ENCODE measurements at regions not wholly inside any gene's neighbourhood (a gene's known extent, or its start where the extent isn't known, plus 50 kb on each side); places are given as distances from the start of the nearest gene placed in this dataset.

- in situ Hi-C loops (cut with HindIII; ENCODE audit: low pct_unique_long_range_greater_than_20kb, low sequenced_read_pairs): no loop called here
- Histone ChIP-seq H3K4me1 (ENCODE audit: control insufficient read depth, insufficient read depth, low read length) (no peaks in the 10 kb centered on the region), H3K27me3 (ENCODE audit: control insufficient read depth, insufficient read depth, low read length) (no peaks in the 10 kb centered on the region), H3K27ac (ENCODE audit: low read length) (no peak overlapping the region), H3K36me3 (ENCODE audit: control insufficient read depth, insufficient read depth, low read length) (no peaks in the 10 kb centered on the region), H3K9me3 (ENCODE audit: control insufficient read depth, insufficient read depth, low read depth, low read length) (peaks cover 7% of the 10 kb centered on the region), H3K4me3 (ENCODE audit: low read depth in 2 of 2, low read length in 2 of 2) (no peak overlapping the region)
- TF ChIP-seq POLR2AphosphoS5 (IDR thresholded peaks at IDR 0.05; ENCODE audit: low read depth, low read length): no peak
- TF ChIP-seq CTCF (IDR thresholded peaks at IDR 0.05): no peak
- no peak for TF ChIP-seq TCF7L2 (IDR thresholded peaks at IDR 0.05; ENCODE audit: low read depth, low read length)
- TF ChIP-seq SIN3A (IDR thresholded peaks at IDR 0.05; ENCODE audit: borderline replicate concordance, insufficient read depth, low read depth, low read length): no peak
- TF ChIP-seq REST (IDR thresholded peaks at IDR 0.05; ENCODE audit: insufficient read depth in 1 of 2, low read depth in 2 of 2, low read length in 1 of 2): no peak
- no TSS peak for BruUV-seq (replicated peaks)
- intact Hi-C loops (cut with micrococcal nuclease; ENCODE audit: unreplicated experiment): no loop called here
- ChIA-PET POLR2A (no interaction called here), CTCF (no interaction called here)
- ATAC-seq (no peak), DNase-seq (ENCODE audit: low read depth, low spot score) (no peak)
Observed at GRCh38 chr2:10520154-10520553, 72.0 kb upstream of the ODC1 start.

GRCh38 chr2:10519394-10519740 lies 71.2 kb upstream of the ODC1 start:
- ATAC-seq: no peak
- Histone ChIP-seq H3K27me3 (ENCODE audit: control insufficient read depth, insufficient read depth, low read length) (no peaks in the 10 kb centered on the region), H3K27ac (ENCODE audit: low read length) (no peak overlapping the region), H3K4me3 (ENCODE audit: low read depth in 2 of 2, low read length in 2 of 2) (no peak overlapping the region), H3K4me1 (ENCODE audit: control insufficient read depth, insufficient read depth, low read length) (no peaks in the 10 kb centered on the region), H3K9me3 (ENCODE audit: control insufficient read depth, insufficient read depth, low read depth, low read length) (peaks cover 13% of the 10 kb centered on the region), H3K36me3 (ENCODE audit: control insufficient read depth, insufficient read depth, low read length) (no peaks in the 10 kb centered on the region)
- no TSS peak for BruUV-seq (replicated peaks)
- no peak for DNase-seq (ENCODE audit: low read depth, low spot score)
- in situ Hi-C loops (cut with HindIII; ENCODE audit: low pct_unique_long_range_greater_than_20kb, low sequenced_read_pairs) (no loop called here), intact Hi-C loops (cut with micrococcal nuclease; ENCODE audit: unreplicated experiment) (no loop called here)
- CTCF ChIA-PET: no interaction called here
- POLR2A ChIA-PET: no interaction called here
- no peak for TF ChIP-seq SIN3A (IDR thresholded peaks at IDR 0.05; ENCODE audit: borderline replicate concordance, insufficient read depth, low read depth, low read length)
- TF ChIP-seq POLR2AphosphoS5 (IDR thresholded peaks at IDR 0.05; ENCODE audit: low read depth, low read length): no peak
- no peak for TF ChIP-seq REST (IDR thresholded peaks at IDR 0.05; ENCODE audit: insufficient read depth in 1 of 2, low read depth in 2 of 2, low read length in 1 of 2)
- no peak for TF ChIP-seq CTCF (IDR thresholded peaks at IDR 0.05)
- no peak for TF ChIP-seq TCF7L2 (IDR thresholded peaks at IDR 0.05; ENCODE audit: low read depth, low read length)
